Right lobe of liver (tissue), 6 donors: ENCODE measurements at regions not wholly inside any gene's neighbourhood (a gene's known extent, or its start where the extent isn't known, plus 50 kb on each side); places are given as distances from the start of the nearest gene placed in this dataset.

Source experiments
- ATAC-seq, 4 donors: fragments of 200-7000 bp; cut with Tn5 transposase; one replicate each; pipeline ENCODE4 v1.9.1; 2020; ENCODE audit warnings: mild to moderate bottlenecking in 4 of 4, moderate library complexity in 4 of 4
- DNase-seq, 3 donors: peaks; one replicate each; pipeline ENCODE4 v3.0.0-alpha.2; 2020
- H3K27ac ChIP-seq, 3 donors: fragments of 200-600 bp; one replicate each; pipeline ENCODE4 v1.8.0; 2022
- H3K27me3 ChIP-seq, 2 donors: fragments of 200-600 bp; one replicate each; pipeline ENCODE4 v1.8.0; 2022
- H3K36me3 ChIP-seq, 4 donors: fragments of 200-600 bp; sonication (generic) in 1 of 4; one replicate each; pipeline versions ENCODE4 v1.5.1 to v1.8.0; 2017 to 2022; ENCODE audit warnings: control low read depth in 1 of 4
- H3K4me1 ChIP-seq, 4 donors: fragments of 200-600 bp; sonication (generic) in 1 of 4; one replicate each; pipeline versions ENCODE4 v1.5.1 to v1.8.0; 2017 to 2022; ENCODE audit warnings: control low read depth in 1 of 4
- H3K4me3 ChIP-seq, 3 donors: fragments of 200-600 bp; one replicate each; pipeline ENCODE4 v1.8.0; 2022
- H3K9me3 ChIP-seq, 4 donors: fragments of 200-600 bp; sonication (generic) in 1 of 4; one replicate each; pipeline versions ENCODE4 v1.5.1 to v1.8.0; 2017 to 2022; ENCODE audit warnings: control low read depth in 1 of 4
- CTCF ChIP-seq, 4 donors: fragments of 200-600 bp in 3 of 4; fragments of 450-650 bp in 1 of 4; IDR thresholded peaks; one replicate each; pipeline versions ENCODE4 v1.5.1 to v1.8.0; 2016 to 2022; ENCODE audit warnings: antibody characterized with exemption in 4 of 4, mild to moderate bottlenecking in 2 of 4
- POLR2A ChIP-seq: fragments of 450-650 bp; IDR thresholded peaks from one replicate; pipeline ENCODE4 v1.6.1; 2017; ENCODE audit warnings: antibody characterized with exemption, mild to moderate bottlenecking
- WGBS: methylation state at CpG from one replicate; pipeline ENCODE4 v1.1.6; 2018; ENCODE audit warnings: low coverage, low lambda C conversion rate; ENCODE audit not compliant: insufficient coverage; ENCODE audit errors: missing lambda C conversion rate; 5-methylcytosine and 5-hydroxymethylcytosine counted together
- intact Hi-C, 2 donors: fragments of 100-400 bp; cut with DNase I; formaldehyde crosslinking; loops; one replicate each; pipeline versions ENCODE4 v1.11.2 to v1.14.1; 2022
- donor health status: DM: no; HTN: yes; CAD: no.
- donor health status: DM: no; HTN: no; CAD: no.
- donor health status: DM: no; HTN: no; CAD: no.
- donor health status: DM: no; HTN: yes; CAD: no.
- donor health status: DM: no; HTN: yes; CAD: no.

GRCh38 chr2:220335591-220335915 is 708.1 kb downstream of the SLC4A3 start:
- Histone ChIP-seq H3K27ac (no peak overlapping the region), H3K4me1 (no peaks in the 10 kb centered on the region), H3K4me3 (no peak overlapping the region), H3K36me3 (no peaks in the 10 kb centered on the region), H3K27me3 (no peaks in the 10 kb centered on the region), H3K9me3 (no peaks in the 10 kb centered on the region)
- 51% methylated on average over 4 of the region's 4 CpGs for WGBS
- ATAC-seq (no peak), DNase-seq (no peak)
- intact Hi-C loops = no loop called here
- TF ChIP-seq POLR2A (no peak), CTCF (IDR thresholded peaks at IDR 0.05) (no peak)

GRCh38 chr2:220336771-220337170 is 709.3 kb downstream of the SLC4A3 start:
- Histone ChIP-seq H3K4me1 (no peaks in the 10 kb centered on the region), H3K27me3 (no peaks in the 10 kb centered on the region), H3K27ac (no peak overlapping the region), H3K36me3 (no peaks in the 10 kb centered on the region), H3K9me3 (no peaks in the 10 kb centered on the region), H3K4me3 (no peak overlapping the region)
- TF ChIP-seq CTCF (IDR thresholded peaks at IDR 0.05) = no peak
- TF ChIP-seq POLR2A = no peak
- intact Hi-C loops = no loop called here
- ATAC-seq (no peak), DNase-seq (no peak)
- 14% methylated on average over 2 of the region's 2 CpGs for WGBS

- intact Hi-C loops = no loop called here
- Histone ChIP-seq H3K9me3 (no peaks in the 10 kb centered on the region), H3K27ac (no peak overlapping the region), H3K27me3 (no peaks in the 10 kb centered on the region), H3K36me3 (no peaks in the 10 kb centered on the region), H3K4me3 (no peak overlapping the region), H3K4me1 (no peaks in the 10 kb centered on the region)
- no peak for ATAC-seq
- DNase-seq = no peak
- WGBS = 36% methylated on average over 2 of the region's 2 CpGs
- TF ChIP-seq CTCF (IDR thresholded peaks at IDR 0.05) (no peak), POLR2A (no peak)
Observed at GRCh38 chr2:220337611-220338440, 710.4 kb downstream of the SLC4A3 start.

GRCh38 chr2:220341014-220341413 is 713.6 kb downstream of the SLC4A3 start:
- no peaks in the 10 kb centered on the region for H3K27me3 ChIP-seq
- no peak for ATAC-seq
- no peak overlapping the region for H3K27ac ChIP-seq
- H3K4me1 ChIP-seq = no peaks in the 10 kb centered on the region
- TF ChIP-seq POLR2A = no peak
- TF ChIP-seq CTCF (IDR thresholded peaks at IDR 0.05) = no peak
- intact Hi-C loops = no loop called here
- WGBS = 36% methylated on average over 3 of the region's 3 CpGs
- no peak overlapping the region for H3K4me3 ChIP-seq
- no peak for DNase-seq
- H3K9me3 ChIP-seq = no peaks in the 10 kb centered on the region
- H3K36me3 ChIP-seq = no peaks in the 10 kb centered on the region
